K562 (cell line): ENCODE measurements at regions not wholly inside any gene's neighbourhood (a gene's known extent, or its start where the extent isn't known, plus 50 kb on each side); places are given as distances from the start of the nearest gene placed in this dataset.

ENCODE experiments used
- BCL6 ChIP-seq: fragments of 250-450 bp; sonication (Bioruptor Pico); IDR thresholded peaks from 2 replicates; pipeline ENCODE4 v1.4.0; 2020
- KDM1A ChIP-seq, 2 experiments: fragments of 450-650 bp; IDR thresholded peaks; 2 replicates each; pipeline ENCODE4 v1.6.1; 2016; ENCODE audit warnings: mild to moderate bottlenecking in 2 of 2
- KLF13 ChIP-seq: fragments of 450-650 bp; IDR thresholded peaks from 2 replicates; pipeline ENCODE4 v1.6.1; 2016; ENCODE audit warnings: missing genetic modification characterization, low read depth, mild to moderate bottlenecking, missing compliant biosample characterization, moderate library complexity, borderline replicate concordance
- NCOA1 ChIP-seq: fragments of 450-650 bp; IDR thresholded peaks from 2 replicates; pipeline ENCODE4 v1.6.1; 2016; ENCODE audit warnings: low read depth
- POU5F1 ChIP-seq: fragments of 150-350 bp; IDR thresholded peaks from 2 replicates; pipeline ENCODE4 v1.6.1; 2014; ENCODE audit warnings: borderline replicate concordance, low read length, low read depth, mild to moderate bottlenecking; ENCODE audit not compliant: partially characterized antibody
- TF ChIP-seq, protein P1 (sequence below): fragments of 250-450 bp; sonication (Bioruptor Pico); IDR thresholded peaks from 2 replicates; pipeline ENCODE4 v1.5.1; 2021; ENCODE audit warnings: mild to moderate bottlenecking

DNA sequence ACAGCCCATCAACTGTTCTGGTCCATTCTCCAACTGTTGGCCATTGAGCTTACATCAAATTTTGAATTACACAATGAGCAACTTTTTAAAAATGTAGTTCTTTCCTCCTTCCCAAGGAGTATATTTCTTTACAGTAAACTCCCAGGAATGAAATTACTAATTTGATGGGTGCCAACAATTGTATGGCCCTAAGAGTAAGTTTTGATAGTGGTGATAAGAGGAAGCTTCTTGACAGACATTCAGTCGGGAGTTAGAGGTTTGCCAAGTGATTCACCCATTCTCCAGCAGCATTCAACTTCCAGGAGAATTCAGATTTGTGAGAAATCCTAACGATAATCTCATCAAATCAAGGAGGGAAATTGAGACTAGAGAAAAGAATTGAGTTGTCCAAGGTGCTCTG is 579.9 kb downstream of the ACTL7B start:
- TF ChIP-seq BCL6 (CRISPR knock-in tag) (no peak), NCOA1 (no peak), KLF13 (tag) (no peak), POU5F1 (no peak), KDM1A (IDR thresholded peaks at IDR 0.05) (no peak)
- TF ChIP-seq, protein P1, sequence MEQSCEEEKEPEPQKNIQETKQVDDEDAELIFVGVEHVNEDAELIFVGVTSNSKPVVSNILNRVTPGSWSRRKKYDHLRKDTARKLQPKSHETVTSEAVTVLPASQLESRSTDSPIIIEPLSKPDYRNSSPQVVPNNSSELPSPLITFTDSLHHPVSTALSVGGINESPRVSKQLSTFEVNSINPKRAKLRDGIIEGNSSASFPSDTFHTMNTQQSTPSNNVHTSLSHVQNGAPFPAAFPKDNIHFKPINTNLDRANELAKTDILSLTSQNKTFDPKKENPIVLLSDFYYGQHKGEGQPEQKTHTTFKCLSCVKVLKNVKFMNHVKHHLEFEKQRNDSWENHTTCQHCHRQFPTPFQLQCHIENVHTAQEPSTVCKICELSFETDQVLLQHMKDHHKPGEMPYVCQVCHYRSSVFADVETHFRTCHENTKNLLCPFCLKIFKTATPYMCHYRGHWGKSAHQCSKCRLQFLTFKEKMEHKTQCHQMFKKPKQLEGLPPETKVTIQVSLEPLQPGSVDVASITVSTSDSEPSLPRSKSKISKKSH (CRISPR knock-in tag), result no peak
